ACC112 (cell line): ENCODE measurements at regions not wholly inside any gene's neighbourhood (a gene's known extent, or its start where the extent isn't known, plus 50 kb on each side); places are given as distances from the start of the nearest gene placed in this dataset.

Source experiments
- H2AFZ ChIP-seq: fragments of 200-600 bp; sonication (generic); one replicate; pipeline ENCODE4 v1.6.0; 2017; ENCODE audit warnings: antibody characterized with exemption, low read length; ENCODE audit not compliant: unreplicated experiment
- H3K27ac ChIP-seq: fragments of 200-600 bp; sonication (generic); 2 replicates; pipeline ENCODE4 v1.5.1; 2014; ENCODE audit warnings: low read depth, mild to moderate bottlenecking, antibody characterized with exemption, low read length, moderate library complexity
- H3K27me3 ChIP-seq: fragments of 200-600 bp; sonication (generic); 2 replicates; pipeline ENCODE4 v1.6.1; 2014; ENCODE audit warnings: mild to moderate bottlenecking, antibody characterized with exemption, low read length, moderate library complexity, mixed read lengths; ENCODE audit not compliant: insufficient read depth
- H3K36me3 ChIP-seq: fragments of 200-600 bp; sonication (generic); 2 replicates; pipeline ENCODE4 v1.6.1; 2016; ENCODE audit warnings: mild to moderate bottlenecking, antibody characterized with exemption, low read length, moderate library complexity, mixed read lengths; ENCODE audit not compliant: insufficient read depth
- H3K4me1 ChIP-seq: fragments of 200-600 bp; sonication (generic); one replicate; pipeline ENCODE4 v1.6.1; 2016; ENCODE audit warnings: low read length, mixed read lengths; ENCODE audit not compliant: insufficient read depth, unreplicated experiment, control insufficient read depth
- H3K4me3 ChIP-seq: fragments of 200-600 bp; sonication (generic); 2 replicates; pipeline ENCODE4 v1.5.1; 2014; ENCODE audit warnings: mild to moderate bottlenecking, low read depth, low read length
- H3K79me2 ChIP-seq: fragments of 200-600 bp; sonication (generic); one replicate; pipeline ENCODE4 v1.6.0; 2016; ENCODE audit warnings: low read length; ENCODE audit not compliant: control insufficient read depth, unreplicated experiment, insufficient read depth

DNA sequence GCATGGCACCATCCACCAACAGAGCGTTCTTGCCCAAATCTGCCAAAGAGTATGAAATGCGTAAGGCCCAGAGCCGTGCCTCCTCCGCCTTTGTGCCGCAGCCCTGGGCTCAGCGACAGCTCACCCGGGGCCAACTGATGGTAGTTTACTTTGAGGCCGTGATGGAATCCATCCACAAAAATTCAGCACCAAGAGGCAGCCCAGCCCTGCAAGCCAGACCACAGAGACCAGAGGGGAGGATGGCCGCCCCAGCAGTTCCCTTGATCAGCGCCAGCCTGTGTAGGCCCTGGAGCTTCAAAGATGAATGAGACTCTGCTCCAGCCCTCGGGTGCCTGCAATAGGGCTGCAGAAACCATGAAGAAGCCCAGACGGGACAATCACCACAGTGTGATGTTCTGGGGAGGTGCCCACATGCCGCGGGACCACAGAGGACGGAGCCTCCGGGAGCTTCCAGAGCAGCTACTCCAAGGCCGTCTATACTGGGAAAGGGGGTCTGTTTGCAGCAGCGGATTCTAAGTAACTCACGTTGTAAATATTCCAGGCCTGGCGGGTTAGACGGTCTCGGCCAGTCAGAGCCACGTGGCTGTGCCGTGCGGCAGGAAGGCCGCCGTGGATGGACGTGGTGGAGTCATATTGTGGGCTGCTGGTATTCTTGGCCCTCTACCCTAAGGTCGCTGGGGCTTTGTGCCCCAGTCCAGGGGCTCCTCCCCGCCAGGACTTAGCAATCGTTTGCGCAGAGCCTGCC is 80.3 kb downstream of the RBFOX3 start:
- no peaks in the 10 kb centered on the region for H3K79me2 ChIP-seq
- H2AFZ ChIP-seq: no peak overlapping the region
- H3K4me1 ChIP-seq: no peaks in the 10 kb centered on the region
- H3K27ac ChIP-seq: no peak overlapping the region
- H3K27me3 ChIP-seq: peaks cover 73% of the 10 kb centered on the region
- no peaks in the 10 kb centered on the region for H3K36me3 ChIP-seq
- no peak overlapping the region for H3K4me3 ChIP-seq

DNA sequence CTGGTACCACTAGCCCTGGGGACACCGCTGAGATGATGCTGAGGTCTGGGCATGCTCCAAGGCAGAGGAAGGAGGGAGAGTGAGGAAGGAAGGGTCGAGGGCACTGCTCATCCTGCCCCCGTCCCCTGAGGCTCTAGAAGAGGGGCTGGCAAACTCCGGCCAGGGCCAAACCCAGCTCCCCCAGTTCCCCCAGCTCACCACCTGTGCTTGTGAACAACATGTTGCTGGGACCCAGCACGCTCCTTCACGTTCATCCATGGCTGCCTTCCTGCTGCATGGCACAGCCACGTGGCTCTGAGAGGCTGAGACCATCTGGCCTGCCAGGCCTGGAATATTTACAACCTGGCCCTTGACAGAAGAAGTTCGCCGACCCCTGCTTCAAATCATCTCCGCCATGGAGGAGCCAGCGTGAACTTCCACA is 81.2 kb downstream of the RBFOX3 start:
- peaks cover 81% of the 10 kb centered on the region for H3K27me3 ChIP-seq

DNA sequence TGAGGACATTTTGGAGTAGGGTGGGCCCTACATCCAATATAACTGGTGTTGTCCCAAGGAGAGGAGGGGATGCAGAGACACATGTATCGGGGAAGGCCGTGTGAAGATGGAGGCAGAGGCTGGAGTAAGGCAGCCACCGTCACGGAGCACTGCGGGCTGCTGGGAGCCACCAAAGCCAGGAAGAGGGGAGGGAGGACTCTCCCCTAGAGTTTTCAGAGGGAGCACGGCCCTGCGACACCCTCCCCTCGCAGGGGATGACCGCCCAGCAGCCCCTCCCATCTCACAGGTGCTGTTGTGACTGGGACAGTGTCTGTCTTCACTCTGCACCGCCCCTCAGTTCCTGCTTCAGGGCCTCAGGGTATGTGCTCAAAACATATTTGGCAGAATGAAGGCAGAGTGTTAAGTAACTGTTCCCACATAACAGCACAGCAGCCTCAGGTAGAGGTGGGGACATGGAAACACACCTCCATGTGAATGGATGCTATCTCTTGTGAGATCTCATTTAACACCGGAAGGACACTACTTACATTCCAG is 82.2 kb downstream of the RBFOX3 start:
- Histone ChIP-seq H3K36me3 (no peaks in the 10 kb centered on the region), H3K4me1 (no peaks in the 10 kb centered on the region), H3K79me2 (no peaks in the 10 kb centered on the region), H3K4me3 (no peak overlapping the region), H3K27me3 (peaks cover 82% of the 10 kb centered on the region), H3K27ac (no peak overlapping the region), H2AFZ (no peak overlapping the region)

More for the DNA sequence above, 81.2 kb downstream of the RBFOX3 start:
- no peaks in the 10 kb centered on the region for H3K4me1 ChIP-seq
- no peak overlapping the region for H3K4me3 ChIP-seq
- no peaks in the 10 kb centered on the region for H3K79me2 ChIP-seq
- H3K27ac ChIP-seq: no peak overlapping the region
- H2AFZ ChIP-seq: no peak overlapping the region
- no peaks in the 10 kb centered on the region for H3K36me3 ChIP-seq

DNA sequence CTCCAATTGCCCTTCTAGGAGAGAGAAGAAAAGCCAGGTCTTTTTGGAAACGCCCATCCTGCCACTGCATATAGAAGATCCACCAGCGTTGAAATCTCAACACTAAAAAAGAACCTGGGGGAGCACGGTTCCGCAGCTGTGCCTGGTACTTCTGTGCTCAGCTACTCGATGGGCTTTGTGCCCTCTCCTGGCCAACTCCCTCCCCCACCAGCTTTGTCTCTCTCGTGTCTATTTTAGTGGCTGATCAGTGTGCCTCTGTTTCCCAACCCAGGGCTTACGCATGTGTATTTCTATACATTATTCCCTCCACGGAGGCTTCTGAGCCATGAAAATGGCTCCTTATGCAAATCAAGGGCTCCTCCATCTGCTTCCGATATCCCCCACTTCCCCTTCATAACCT is 83.5 kb downstream of the RBFOX3 start:
- no peak overlapping the region for H3K4me3 ChIP-seq
- H2AFZ ChIP-seq: no peak overlapping the region
- peaks cover 84% of the 10 kb centered on the region for H3K27me3 ChIP-seq
- H3K27ac ChIP-seq: no peak overlapping the region
- no peaks in the 10 kb centered on the region for H3K36me3 ChIP-seq
- no peaks in the 10 kb centered on the region for H3K4me1 ChIP-seq
- H3K79me2 ChIP-seq: no peaks in the 10 kb centered on the region

DNA sequence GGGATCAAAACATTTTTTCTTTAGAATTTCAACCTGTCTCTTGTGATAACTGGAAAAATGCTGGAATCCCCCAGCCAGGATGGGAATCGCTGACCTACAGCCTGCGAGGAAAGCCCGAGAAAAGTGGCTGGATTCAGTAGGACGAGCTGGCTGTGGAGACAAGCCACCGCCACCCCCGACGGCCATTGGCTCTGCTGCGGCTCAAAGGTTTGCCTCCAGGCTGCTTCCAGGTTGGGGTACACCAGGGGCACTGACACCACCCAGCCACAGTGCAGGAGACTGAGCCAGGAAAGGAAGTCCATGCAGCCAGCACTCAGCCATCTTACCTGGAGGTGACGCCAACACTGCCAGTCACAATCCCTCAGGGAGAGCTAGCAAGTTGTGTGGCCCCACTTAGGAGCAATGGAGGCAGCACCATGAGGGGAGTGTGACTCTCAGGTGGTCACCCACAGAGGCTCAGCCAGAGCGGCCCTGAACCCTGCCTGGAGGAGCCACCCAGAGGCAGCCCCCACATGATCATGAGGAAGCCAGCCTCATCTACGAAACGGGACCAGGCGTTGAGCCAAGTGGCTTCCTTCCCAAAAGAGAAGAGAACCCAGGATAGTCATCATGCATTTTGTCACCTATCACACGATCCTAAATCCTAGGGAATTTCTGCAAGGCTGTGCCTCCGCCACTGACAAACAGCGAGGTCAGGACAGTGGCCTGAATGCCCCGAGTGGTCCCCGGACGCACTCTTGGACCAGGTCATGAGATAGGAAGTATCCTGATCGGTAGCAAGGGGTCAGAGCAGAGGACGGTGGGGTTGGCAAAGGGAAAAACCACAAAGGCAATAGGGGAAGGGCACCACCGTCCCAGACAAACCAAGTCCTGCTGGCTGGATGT is 84.8 kb downstream of the RBFOX3 start:
- H2AFZ ChIP-seq: no peak overlapping the region
- H3K4me3 ChIP-seq: no peak overlapping the region
- H3K36me3 ChIP-seq: no peaks in the 10 kb centered on the region
- H3K4me1 ChIP-seq: no peaks in the 10 kb centered on the region
- no peak overlapping the region for H3K27ac ChIP-seq
- H3K79me2 ChIP-seq: no peaks in the 10 kb centered on the region
- H3K27me3 ChIP-seq: peaks cover 84% of the 10 kb centered on the region

DNA sequence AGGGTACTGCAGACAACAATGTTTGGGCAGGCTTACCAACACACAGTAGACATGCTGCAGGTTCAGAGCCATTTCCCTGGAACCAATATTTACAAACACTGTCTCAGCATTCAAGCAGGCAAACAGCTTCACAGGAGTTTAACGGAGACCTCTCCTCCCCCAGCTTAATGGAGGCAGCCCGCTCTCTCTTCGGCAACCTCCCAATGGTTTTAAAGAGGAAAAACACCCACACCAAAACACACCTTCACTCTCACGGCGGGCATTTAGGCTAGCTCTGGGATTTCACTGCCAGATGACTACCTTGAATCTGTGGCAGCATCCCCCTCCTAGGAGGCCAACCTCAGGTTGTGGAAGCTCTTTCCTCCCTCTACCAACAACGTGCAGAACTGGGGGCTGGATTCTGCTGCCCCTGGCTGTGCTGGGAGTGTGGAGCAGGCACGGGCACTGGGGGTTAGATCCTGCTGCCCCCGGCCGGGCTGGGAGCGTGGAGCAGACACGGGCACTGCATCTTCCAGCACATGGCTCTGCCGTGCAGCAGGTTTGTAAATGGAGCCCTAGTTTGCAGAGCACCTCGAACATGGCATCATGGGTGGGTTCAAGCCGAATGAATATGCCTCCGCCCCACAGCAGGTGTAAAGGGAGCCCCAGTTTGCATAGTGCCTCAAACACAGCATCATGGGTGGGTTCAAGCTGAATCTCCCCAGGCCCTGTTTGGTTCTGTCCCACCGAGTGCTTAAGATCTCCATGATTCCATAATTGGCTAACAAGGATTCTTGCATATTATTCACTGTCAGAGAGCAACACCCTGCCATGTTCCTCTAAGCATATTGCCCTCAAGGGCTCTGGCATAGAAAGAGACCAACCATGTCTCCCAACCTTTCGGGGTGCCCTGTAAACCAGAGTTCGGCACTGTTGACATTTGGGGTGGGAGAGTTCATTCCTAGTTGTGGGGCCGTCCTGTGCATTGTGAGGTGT is 86.4 kb downstream of the RBFOX3 start:
- no peak overlapping the region for H2AFZ ChIP-seq
- no peaks in the 10 kb centered on the region for H3K79me2 ChIP-seq
- H3K4me1 ChIP-seq: no peaks in the 10 kb centered on the region
- peaks cover 70% of the 10 kb centered on the region for H3K27me3 ChIP-seq
- H3K4me3 ChIP-seq: no peak overlapping the region
- H3K27ac ChIP-seq: no peak overlapping the region
- no peaks in the 10 kb centered on the region for H3K36me3 ChIP-seq

DNA sequence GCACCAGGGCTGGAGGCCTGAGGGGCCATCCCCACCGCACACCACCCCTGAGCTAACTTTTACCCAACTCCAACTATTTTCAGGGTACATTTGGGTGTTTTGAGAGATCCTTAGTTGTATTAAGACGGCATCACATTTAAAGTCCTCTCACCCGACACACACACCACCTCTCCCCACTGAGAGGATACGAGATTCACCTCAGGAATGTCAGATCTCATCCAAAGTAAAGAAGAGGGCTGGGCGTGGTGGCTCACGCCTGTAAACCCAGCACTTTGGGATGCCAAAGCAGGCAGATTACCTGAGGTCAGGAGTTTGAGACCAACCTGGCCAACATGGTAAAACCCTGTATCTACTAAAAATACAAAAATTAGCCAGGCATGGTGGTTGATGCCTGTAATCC is 88.4 kb downstream of the RBFOX3 start:
- H3K36me3 ChIP-seq: no peaks in the 10 kb centered on the region
- H3K4me3 ChIP-seq: no peak overlapping the region
- no peak overlapping the region for H2AFZ ChIP-seq
- H3K79me2 ChIP-seq: no peaks in the 10 kb centered on the region
- H3K27me3 ChIP-seq: peaks cover 71% of the 10 kb centered on the region
- no peak overlapping the region for H3K27ac ChIP-seq
- no peaks in the 10 kb centered on the region for H3K4me1 ChIP-seq

DNA sequence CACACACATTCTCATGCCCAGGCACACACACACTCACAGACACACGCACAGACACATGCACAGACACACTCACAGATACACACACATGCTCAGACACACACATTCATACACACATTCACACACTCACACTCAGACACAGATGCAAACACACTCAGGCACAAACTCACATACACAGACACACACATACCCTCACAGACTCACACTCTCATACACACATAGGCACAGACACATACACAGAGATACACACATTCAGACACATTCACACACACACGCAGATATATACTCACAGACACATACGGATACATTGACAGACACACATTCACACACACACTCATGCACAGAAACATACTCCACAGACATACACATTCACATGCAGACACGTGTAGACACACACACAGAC is 89.6 kb downstream of the RBFOX3 start:
- Histone ChIP-seq H3K36me3 (no peaks in the 10 kb centered on the region), H3K4me1 (no peaks in the 10 kb centered on the region), H3K27me3 (peaks cover 75% of the 10 kb centered on the region), H3K4me3 (no peak overlapping the region), H3K79me2 (no peaks in the 10 kb centered on the region), H3K27ac (no peak overlapping the region), H2AFZ (no peak overlapping the region)

DNA sequence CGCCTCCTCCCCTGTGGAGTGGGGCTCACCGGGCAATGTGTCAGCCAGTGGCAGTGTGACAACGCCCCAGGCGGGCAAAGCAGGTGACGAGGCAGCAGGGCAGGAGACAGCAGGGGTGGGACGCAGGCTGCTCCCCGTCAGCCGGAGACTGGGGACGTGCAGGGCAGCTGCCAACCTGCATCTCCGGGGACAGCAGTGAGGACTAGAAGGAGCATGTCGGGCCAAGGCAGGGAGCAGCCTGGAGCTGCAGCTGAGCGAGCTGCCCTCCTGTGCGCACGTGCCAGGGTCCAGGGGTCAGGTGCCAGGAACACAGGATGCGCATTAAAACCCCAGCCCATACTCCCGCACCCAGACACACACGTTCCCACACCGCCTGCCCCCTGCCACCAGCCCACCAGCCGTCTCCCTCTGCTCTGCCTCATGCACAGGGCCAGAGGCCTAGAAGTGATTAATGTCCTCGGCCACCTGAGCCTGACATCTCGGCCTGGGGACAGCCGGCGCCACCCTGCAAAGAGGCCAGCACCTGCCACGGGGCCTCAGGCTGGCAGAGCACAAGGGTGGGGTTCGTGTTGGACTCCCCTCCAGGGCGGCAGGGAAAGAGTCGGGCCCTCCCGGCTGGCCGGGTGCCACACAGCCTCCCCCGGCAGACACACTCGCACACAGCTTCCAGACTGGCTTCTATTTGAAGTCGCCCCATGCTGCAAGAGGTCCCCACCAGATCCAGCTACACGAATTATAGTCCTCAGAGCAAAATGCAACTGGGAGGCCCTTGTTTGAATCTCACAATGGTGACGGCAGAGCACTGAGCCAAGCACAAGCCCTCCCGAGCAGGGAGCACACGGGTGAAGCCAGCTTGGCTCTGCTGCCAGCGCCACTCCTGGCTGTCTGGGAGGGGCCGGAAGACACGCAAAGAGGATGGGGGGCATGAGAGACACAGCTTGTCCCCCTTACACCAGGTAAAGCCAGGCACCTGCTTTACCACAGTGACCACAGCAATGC is 90.4 kb downstream of the RBFOX3 start:
- H2AFZ ChIP-seq: no peak overlapping the region
- H3K4me3 ChIP-seq: no peak overlapping the region
- H3K27me3 ChIP-seq: peaks cover 71% of the 10 kb centered on the region
- H3K27ac ChIP-seq: no peak overlapping the region
- H3K4me1 ChIP-seq: no peaks in the 10 kb centered on the region
- no peaks in the 10 kb centered on the region for H3K36me3 ChIP-seq
- H3K79me2 ChIP-seq: no peaks in the 10 kb centered on the region
